ENCODE measurements at regions not wholly inside any gene's neighbourhood (a gene's known extent, or its start where the extent isn't known, plus 50 kb on each side); places are given as distances from the start of the nearest gene placed in this dataset.

DNA sequence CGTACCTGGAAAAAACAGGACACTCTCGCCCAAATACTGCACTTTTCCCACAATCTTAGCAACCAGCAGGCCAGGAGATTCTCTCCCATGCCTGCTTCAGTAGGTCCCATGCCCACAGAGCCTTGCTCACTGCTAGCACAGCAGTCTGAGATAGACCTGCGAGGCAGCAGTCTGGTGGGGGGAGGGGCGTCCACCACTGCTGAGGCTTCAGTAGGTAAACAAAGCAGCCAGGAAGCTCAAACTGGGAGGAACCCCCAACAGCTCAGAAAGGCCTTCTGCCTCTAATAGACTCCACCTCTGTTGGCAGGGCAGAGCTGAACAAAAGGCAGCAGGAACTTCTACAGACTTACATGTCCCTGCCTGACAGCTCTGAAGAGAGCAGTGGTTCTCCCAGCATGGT, 1202.8 kb upstream of the ACVR2A start:
- no peak for DNase-seq (ENCODE audit: low read depth in 4 of 4, low spot score in 1 of 4)

DNA sequence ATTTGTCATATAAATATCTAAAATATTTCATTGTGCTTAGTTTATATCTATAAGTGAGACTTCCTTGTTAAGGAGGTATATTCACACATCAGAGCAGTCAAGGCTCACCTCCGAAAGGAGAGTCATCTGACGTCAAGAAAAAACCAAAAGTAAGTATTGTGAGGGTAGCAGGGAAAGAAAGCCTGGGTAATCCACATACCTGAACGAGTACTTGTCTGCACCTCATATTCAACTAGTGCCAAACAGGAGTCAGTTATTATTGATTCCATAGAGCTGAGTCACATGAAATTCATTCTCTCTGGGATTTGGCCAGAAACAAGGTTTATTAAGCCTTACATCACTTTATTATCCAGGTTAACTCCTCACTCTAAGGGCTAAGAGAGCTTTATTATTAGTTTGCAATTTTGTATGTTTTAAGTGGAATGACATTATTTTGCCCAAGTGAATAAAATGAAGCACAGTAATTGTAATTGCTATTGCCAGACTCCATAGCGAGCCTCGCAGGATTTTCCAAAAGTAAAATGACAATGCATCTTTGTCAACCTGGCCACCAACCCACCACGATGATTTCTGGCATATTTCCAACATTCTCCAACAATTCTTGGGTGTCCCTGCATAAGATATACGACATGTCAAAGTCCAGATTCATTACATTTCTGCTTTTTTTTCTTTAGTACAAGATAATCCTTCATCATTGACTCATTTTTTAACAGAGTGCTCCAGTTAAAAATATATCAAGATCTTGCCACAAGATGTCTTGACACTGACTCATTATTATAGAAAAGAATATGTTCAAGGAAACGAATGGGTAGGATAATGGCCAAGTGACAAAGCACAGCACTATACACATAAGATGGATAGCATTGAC, 1210.4 kb upstream of the ACVR2A start:
- DNase-seq (ENCODE audit: low read depth in 4 of 4, low spot score in 1 of 4) = no peak

DNA sequence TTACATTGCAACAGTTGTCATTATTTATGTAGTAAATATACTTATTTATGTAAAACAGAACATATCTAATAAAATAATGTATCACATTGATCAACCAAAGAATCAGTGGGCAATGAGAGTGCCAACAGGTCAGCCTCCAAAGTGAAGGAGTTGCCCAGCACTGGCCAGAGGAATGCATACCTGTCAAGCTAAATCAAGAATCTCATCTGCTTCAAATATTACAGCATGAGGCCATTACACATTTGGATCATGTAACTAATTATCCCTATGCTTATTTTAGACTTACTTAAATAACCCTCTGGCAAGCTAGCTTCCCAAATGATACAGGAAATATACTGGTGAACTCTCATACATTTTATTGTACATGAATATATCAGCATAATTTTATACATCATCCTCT, 1211.7 kb upstream of the ACVR2A start:
- DNase-seq (ENCODE audit: low read depth in 4 of 4, low spot score in 1 of 4) = no peak

DNA sequence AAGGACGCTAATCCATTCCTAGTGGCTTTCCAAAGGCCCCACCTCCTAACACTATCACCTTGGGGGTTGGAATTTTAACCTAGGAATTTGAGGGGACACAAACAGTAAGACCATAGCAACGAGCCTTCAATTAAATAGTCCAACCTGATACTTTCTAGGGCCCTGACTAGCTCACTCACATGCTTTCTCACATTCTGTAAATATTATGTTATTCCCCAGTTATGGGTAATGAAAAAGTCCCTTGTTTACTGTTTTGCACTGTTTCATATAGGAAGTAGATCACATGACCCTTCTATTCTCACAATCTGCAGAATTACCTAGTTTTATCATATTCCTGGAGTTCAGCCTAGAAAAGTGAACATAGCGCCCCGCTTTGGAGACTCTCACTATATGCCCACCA, 1212.1 kb upstream of the ACVR2A start:
- no peak for DNase-seq (ENCODE audit: low read depth in 4 of 4, low spot score in 1 of 4)

DNA sequence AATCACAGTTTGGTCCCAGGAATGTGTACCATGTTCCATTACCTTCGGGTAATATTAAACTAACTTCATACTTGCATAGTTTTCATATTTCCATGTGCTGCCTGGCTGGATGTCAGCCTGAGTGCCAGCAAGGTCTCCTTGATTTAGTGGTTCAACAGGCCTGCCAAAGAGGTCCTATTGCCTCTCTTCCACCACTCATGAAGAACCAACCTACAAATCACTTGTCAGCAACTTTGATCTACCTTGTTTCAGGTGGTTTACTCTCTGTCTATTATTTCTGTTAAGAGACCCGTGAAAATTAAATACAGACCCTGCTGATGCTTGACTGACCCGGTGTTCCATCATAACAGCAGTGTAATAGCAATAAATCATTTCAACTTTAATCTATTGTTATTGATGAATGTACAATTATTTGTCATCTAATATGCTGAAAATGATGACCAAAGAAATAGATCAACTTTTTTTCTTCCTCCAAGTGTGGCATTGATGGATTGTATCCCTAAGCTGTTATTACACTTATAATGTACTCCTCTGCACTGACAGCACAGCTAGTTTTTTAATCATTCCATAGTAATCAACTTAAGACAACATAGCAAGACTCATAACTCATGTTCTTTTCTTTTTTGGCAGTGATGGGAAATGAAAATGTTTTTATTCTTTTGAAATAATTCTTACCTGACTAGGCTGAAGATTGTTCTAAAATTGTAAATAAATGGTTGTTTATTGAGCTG, 1220.2 kb upstream of the ACVR2A start:
- DNase-seq (ENCODE audit: low read depth in 4 of 4, low spot score in 1 of 4) = no peak

DNA sequence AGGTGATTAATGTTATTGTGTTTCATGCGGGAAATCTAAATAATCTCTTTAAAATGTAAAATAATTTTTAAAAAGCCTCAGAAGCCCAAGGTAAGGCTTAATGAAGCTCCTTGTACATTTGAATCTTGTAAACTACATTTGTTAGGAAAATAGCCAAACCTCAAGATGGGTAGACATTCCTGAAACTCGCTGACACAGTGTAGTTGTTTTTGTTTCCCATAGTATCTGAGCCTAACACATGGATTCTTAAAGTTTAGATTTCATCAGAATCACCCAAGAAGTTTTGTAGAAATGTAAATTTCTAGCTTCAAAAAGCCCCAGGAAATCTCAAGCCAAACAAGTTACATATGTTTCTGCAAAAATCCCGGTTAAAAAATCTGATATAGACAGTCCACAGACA, 1221.1 kb upstream of the ACVR2A start:
- DNase-seq (ENCODE audit: low read depth in 4 of 4, low spot score in 1 of 4) = no peak

DNA sequence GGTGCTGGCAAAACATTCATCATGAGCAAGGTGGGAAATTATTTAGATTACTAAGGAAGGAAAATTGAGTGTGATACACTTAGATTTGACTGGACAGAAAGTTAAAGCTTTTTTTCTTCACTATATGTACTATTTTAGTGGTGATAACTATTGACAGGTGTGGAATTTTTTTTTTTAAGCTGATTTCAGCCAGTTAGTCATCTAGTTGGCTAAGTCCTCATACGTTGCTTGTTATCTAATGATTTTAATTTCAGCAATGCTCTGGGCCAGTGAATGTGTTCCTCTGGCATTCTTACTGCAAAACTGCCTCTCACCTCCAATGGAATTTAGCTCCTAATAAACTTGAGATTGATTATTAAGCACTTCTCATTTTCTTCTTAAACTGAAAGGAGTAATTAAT, 1223.2 kb upstream of the ACVR2A start:
- DNase-seq (ENCODE audit: low read depth in 4 of 4, low spot score in 1 of 4) = no peak

DNA sequence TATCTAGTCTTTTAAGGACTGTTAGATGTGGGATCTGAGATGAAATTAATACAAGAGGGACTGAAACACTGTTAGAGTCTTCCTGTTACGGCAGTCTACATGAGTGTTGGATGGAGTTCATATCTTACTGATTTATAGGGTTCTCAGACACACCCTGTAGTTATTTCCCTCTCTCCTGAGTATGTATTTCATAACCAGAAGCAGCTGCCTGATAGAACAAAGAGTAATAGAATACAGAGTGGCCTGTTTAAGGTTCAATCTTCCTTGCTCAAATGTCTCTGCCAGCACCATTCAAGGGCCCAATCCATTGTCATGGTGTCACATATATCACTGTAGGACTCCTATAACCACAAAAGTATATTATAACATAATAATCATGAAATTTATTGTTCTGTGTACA, 1229.1 kb upstream of the ACVR2A start:
- no peak for DNase-seq (ENCODE audit: low read depth in 4 of 4, low spot score in 1 of 4)

DNA sequence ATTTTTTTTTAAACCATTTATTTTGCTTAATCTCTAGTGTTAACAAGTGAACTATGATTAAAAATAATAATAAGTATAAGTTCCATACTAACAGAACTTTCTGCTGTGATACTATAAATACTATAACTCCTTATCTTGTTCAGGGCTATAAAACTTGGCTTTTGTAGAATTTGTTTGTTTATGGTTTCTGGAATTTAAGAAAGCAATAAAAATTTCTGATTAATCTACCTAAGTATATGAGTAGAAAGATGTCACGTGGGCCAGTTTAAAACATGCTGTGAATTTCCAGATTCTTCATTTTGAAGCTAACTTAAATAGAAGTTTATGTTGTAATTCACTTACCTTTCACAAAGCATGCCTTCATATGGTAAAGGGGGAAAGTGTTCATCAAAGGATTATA, 1236.3 kb upstream of the ACVR2A start:
- no peak for DNase-seq (ENCODE audit: low read depth in 4 of 4, low spot score in 1 of 4)

DNA sequence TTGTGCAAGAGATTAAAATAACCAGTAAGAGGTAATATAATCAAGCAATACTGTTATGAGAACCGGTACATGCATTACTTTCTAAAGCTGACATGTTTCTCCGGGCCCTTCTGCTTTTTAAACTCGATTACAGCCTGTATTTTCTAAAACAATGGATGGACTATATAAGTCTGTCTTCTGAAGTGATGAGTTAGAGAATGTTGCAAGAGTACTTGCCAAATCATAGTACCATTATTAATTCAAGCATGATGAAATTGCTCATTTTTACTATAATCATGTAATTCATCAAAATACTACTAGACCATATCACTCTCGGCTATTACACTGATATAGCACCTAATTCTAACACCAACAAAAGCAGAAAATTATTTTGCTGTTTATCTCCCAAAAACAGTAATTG, 1240.3 kb upstream of the ACVR2A start:
- DNase-seq (ENCODE audit: low read depth in 4 of 4, low spot score in 1 of 4) = no peak

DNA sequence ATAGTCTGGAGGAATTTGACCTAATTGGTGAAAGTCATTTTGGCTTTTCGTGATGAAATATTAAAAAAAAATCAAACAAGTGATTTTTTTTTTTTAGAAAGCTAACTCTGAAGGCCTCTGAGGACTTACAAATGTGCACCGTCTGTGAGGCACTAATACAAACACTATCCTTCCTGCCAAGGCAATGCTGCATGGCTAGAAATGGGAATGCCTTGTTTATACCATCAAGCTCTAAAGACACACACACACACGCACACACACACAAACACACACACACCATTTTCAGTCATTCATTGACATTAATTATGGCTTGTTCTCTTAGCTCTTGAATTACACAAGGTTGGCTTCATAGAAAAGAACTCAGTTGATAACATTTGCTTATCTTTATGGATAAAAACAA, 1242.0 kb upstream of the ACVR2A start:
- DNase-seq (ENCODE audit: low read depth in 4 of 4, low spot score in 1 of 4) = no peak

DNA sequence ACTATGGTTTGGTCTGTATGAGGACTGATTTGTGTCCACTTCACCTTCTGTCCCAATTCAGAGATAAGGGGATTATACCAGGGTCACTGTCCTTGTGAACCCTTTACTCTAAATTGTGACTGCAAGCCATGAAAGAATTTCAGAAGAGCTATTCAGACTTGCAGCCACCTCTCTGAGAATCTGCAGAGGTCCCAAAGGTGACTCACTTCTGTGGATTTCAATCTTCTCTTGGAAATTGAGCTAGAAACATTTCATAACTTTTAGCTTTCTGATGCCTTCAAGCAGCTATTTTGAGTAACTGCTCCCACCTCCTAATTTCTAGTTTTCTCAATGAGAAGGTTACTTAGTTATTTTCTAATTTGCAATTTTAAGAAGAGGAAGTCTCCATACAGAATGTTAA, 1242.4 kb upstream of the ACVR2A start:
- no peak for DNase-seq (ENCODE audit: low read depth in 4 of 4, low spot score in 1 of 4)

DNA sequence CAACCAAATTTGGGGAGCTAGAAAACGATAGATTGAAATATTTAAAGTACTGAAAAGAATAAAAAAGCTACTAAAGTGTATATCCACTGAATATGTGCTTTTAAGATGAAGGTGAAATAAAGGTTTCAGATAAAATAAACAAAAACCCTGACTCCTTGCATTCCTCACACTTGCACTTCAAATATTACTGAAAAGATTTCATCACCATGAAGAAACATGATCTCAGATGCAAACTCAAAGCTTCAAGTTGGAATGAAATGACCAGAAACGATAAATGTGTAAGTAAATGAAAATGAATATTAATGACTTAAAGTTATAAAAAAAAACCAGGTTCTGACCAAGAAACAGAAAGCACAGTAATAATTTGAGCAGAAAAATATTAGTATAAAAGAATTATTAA, 1246.0 kb upstream of the ACVR2A start:
- DNase-seq (ENCODE audit: low read depth in 4 of 4, low spot score in 1 of 4) = no peak

DNA sequence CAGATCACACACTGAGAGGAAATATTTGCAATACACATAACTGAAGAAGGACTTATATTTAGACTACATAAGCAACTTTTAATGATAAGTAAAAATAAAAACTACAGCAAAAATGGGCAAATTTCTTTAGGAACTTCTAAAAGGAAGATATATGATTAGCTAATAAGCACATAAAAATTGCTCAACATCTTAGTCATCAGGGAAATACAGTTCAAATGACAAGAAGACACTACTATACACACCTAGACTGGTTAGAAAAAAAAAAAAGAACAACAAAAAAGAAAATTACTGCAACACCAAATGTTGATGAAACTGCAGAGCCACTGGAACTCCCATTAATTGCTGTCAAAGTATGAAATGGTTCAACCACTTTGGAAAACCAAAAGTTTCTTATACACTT, 1247.5 kb upstream of the ACVR2A start:
- no peak for DNase-seq (ENCODE audit: low read depth in 4 of 4, low spot score in 1 of 4)

DNA sequence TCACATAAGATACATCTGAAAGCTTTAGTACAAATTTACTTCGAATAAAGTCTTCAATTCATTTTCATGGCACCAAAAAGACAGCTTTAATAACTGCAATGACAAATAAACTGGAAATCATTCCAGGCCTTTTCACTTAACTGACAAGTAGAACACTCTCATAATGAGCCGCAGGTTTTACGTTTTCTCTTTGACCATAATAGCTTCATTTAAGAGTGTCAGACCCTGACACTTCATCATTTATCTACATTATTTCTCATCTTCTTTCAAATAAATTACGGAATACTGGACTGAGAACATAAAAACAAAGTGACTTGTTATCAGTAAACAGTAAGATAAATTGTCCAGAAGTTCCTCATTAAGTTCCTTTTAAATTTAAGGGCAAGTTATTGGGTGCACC, 1252.9 kb upstream of the ACVR2A start:
- DNase-seq (ENCODE audit: low read depth in 4 of 4, low spot score in 1 of 4) = no peak

DNA sequence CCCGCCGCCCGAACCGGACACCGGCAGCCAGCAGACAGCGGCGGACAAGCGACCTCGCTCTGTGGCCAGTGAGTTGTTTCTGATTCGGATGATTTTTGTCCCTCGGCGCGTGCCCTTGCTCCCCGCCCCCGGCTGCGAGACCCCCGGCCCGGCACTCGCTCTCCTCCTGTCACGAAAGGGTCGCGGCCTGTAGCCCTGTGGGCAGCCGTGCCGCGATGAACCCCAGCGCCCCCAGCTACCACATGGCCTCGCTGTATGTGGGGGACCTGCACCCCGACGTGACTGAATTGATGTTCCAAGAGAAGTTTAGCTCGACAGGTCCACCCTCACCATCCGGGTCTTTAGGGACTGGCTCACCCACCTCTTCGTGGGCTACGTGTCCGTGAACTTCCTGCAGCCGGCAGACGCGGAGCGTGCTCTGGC, 1257.5 kb upstream of the ACVR2A start:
- no peak for DNase-seq (ENCODE audit: low read depth in 4 of 4, low spot score in 1 of 4)

DNA sequence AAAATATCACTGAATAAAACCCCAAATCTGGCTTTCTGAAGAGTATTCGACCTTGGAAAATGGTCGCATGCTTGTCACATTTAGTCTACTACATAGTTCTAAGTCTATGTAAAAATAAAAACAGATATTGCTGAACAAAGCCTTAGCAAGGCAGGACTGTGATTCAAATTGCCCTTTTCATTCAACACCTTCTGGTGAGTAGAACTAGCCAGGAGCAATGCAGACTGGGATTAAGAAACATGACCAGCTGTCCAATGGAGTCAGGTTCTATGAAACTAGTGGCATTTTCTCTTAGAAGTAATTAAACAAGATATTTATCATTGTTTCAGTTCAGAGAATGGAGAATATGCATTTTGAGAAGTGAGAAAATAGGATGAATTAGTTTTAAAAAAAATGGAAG, 1260.5 kb upstream of the ACVR2A start:
- DNase-seq (ENCODE audit: low read depth in 4 of 4, low spot score in 1 of 4) = no peak

DNA sequence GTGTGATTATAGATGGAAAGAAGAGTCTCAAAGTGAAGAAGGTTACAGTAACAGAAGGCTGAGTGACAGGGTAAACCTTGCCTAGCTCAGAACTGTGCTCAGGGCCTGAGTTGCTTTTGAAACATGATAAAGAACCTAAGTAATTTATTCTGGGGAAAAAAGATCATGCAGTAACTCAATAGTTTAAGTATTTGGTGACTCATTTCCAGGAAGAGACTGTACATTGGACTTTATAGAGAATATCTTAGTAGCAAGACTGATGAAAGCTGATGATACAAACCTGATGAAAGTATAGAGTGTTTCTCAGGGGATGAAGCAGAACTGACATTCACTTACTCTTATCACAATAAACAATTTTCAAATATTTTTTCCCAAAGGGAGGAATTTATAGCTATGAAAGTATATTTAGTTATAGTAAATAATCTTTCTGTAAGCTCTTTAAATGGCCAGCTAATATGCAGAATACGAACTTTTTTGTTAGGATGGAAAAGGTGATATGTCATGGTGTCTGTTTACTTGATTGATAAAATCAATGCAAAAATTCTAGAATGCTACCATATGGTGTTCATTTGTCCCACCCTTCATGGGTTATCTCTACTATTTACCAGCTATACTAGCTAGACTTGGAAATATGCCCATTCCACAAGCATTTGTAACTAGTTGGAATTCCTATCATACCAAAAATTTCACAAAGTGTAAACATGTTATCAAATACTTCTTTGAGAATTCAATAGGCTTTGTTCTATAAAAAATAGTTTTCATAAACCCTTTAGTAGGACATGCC, 1265.5 kb upstream of the ACVR2A start:
- no peak for DNase-seq (ENCODE audit: low read depth in 4 of 4, low spot score in 1 of 4)

DNA sequence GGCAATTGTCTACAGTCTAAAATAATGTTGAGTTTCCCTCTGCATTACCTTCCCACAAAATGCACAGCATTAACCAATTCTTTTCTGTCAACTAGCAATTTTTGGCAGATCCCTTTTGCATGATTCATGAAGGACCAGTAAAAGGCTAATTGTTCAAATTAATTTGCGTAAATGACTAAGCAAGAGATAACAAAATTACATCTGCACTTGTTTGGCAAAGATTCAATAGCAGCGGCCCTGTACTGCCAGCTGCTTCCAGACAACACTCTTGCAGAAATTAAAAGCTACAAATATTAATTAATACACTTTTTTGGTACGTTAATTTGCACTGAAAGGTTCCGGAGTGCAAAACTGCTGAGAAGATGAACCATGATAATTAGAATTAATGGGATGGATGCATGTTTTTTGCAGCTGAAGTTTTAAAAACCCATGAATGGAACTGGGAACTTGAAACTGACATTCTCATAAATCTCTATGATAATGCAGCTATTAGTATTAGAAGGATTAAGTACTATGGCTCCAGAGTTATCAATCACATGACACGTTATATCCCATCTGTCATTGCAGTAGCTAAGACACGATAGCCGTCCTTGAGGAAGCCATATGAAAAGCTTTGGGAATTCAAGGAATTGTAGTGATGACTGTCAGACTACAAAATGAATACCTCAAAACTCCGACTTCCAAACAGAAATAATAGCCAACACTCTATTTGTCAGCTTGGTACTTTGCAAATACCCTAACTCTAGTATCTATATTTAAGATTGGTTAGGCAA, 1268.3 kb upstream of the ACVR2A start:
- DNase-seq (ENCODE audit: low read depth in 4 of 4, low spot score in 1 of 4) = no peak

DNA sequence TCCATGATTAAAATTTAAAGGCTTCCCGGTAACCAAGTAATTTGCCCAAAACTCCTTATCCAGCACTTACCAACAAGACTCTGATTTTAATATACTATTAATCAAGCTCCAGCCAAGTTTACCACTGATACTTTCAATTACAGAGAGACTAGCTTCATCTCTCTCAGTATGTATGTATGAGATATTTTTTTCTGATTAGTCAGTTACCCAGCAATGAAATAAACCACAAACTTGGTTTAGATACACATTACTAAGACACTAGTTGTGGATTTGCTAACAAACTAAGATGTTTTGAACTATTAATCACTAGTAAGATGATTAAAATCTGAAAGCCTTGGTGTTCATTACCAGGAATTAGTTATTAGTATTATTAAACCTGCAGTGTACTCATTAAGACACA, 1272.2 kb upstream of the ACVR2A start:
- no peak for DNase-seq (ENCODE audit: low read depth in 4 of 4, low spot score in 1 of 4)

DNA sequence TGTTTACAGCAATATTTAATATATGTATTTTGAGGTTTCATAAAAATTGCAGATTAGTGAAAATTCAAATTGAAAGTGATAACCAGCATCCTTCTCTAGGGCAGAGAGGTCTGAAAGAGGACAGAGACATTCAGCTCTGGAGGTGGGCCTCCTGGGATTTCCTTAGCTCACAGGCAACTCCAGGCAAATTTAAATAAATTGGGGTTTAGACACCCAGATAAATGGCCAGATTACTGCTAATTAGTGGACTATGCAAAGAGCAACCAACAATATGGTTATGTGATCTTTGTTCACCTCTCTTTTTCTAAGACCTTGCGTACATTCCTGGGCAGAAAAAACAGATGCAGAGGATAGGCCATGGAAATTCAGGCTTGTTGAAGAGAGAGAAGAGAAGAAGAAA, 1282.8 kb upstream of the ACVR2A start:
- no peak for DNase-seq (ENCODE audit: low read depth in 4 of 4, low spot score in 1 of 4)

Data from stimulated activated CD4-positive, alpha-beta T cell treated with anti-CD3 and anti-CD28 coated beads, Interleukin-1b, Interleukin-23, amount 100 ng/mL, for 24 hours (primary cell).